ENCODE measurements at regions not wholly inside any gene's neighbourhood (a gene's known extent, or its start where the extent isn't known, plus 50 kb on each side); places are given as distances from the start of the nearest gene placed in this dataset.

DNA sequence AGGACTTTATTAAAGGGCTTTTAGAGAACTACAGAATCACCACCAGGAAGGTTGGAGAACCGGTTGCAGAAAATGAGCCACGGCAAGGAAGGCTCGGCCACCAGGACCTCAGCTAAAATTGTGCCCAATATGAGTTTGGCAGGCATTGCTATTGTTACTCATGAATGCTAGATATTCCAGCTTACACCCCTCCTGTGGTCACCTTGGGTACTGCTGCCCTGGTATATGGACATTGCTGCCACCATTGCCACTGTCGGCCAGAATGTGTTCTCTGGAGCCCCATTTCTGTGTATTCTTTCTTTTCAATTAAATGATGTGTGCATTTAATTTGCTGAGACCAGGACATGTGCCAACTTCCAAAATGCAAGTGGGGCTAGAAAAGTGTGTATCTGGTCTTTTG, 626.7 kb upstream of the BOD1L1 start:
- no peaks in the 10 kb centered on the region for H3K36me3 ChIP-seq
- no peak overlapping the region for H3K4me3 ChIP-seq
- TF ChIP-seq, protein P1, sequence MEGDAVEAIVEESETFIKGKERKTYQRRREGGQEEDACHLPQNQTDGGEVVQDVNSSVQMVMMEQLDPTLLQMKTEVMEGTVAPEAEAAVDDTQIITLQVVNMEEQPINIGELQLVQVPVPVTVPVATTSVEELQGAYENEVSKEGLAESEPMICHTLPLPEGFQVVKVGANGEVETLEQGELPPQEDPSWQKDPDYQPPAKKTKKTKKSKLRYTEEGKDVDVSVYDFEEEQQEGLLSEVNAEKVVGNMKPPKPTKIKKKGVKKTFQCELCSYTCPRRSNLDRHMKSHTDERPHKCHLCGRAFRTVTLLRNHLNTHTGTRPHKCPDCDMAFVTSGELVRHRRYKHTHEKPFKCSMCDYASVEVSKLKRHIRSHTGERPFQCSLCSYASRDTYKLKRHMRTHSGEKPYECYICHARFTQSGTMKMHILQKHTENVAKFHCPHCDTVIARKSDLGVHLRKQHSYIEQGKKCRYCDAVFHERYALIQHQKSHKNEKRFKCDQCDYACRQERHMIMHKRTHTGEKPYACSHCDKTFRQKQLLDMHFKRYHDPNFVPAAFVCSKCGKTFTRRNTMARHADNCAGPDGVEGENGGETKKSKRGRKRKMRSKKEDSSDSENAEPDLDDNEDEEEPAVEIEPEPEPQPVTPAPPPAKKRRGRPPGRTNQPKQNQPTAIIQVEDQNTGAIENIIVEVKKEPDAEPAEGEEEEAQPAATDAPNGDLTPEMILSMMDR (IDR thresholded peaks at IDR 0.05): peak; percentile 62
- ATAC-seq (peak; percentile 54 to 69), DNase-seq (peak; percentile 55)
- intact Hi-C loops (cut with DNase I): no loop called here
- no peaks in the 10 kb centered on the region for H3K27me3 ChIP-seq (ENCODE audit: low read depth)
- no peaks in the 10 kb centered on the region for H3K4me1 ChIP-seq
- H3K9me3 ChIP-seq: no peaks in the 10 kb centered on the region
- no peak overlapping the region for H3K27ac ChIP-seq

- intact Hi-C loops (cut with DNase I): no loop called here
- no peak for DNase-seq
- no peaks in the 10 kb centered on the region for H3K9me3 ChIP-seq
- H3K36me3 ChIP-seq: no peaks in the 10 kb centered on the region
- H3K4me1 ChIP-seq: no peaks in the 10 kb centered on the region
- H3K27me3 ChIP-seq (ENCODE audit: low read depth): no peaks in the 10 kb centered on the region
- no peak overlapping the region for H3K4me3 ChIP-seq
- ATAC-seq: no peak
- TF ChIP-seq, protein P1 (IDR thresholded peaks at IDR 0.05): no peak
- no peak overlapping the region for H3K27ac ChIP-seq
Measured at GRCh38 chr4:14254926-14255325, 627.4 kb upstream of the BOD1L1 start.

DNA sequence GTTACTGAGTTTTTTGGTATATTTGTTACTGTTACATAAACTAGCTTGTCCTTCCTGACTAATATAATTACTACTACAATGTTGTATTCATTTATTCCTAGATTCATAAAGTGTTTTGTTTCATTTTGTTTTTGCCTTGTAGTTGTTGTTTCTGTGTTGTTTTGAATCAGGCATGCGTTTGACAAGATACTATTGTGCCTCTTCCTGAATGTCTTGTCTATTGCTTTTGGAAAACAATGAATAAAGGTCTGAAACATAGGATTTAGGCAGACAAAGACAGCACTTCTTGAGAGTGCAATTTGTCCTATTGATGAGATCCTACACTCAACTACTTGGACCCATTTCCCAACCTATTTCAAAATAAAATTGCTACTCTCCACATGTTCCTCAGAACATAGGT, 630.4 kb upstream of the BOD1L1 start:
- Histone ChIP-seq H3K36me3 (no peaks in the 10 kb centered on the region), H3K4me3 (no peak overlapping the region), H3K4me1 (no peaks in the 10 kb centered on the region), H3K27ac (no peak overlapping the region), H3K9me3 (no peaks in the 10 kb centered on the region), H3K27me3 (ENCODE audit: low read depth) (no peaks in the 10 kb centered on the region)
- ATAC-seq (no peak), DNase-seq (no peak)
- intact Hi-C loops (cut with DNase I): no loop called here
- TF ChIP-seq, protein P1 (IDR thresholded peaks at IDR 0.05): no peak

GRCh38 chr4:14259936-14260335, 632.4 kb upstream of the BOD1L1 start:
- TF ChIP-seq, protein P1 (IDR thresholded peaks at IDR 0.05): no peak
- Histone ChIP-seq H3K27ac (no peak overlapping the region), H3K9me3 (no peaks in the 10 kb centered on the region), H3K4me1 (no peaks in the 10 kb centered on the region), H3K4me3 (no peak overlapping the region), H3K36me3 (no peaks in the 10 kb centered on the region), H3K27me3 (ENCODE audit: low read depth) (no peaks in the 10 kb centered on the region)
- DNase-seq (no peak), ATAC-seq (no peak)
- intact Hi-C loops (cut with DNase I): no loop called here

- Histone ChIP-seq H3K9me3 (no peaks in the 10 kb centered on the region), H3K27ac (no peak overlapping the region), H3K4me3 (no peak overlapping the region), H3K4me1 (no peaks in the 10 kb centered on the region), H3K27me3 (ENCODE audit: low read depth) (no peaks in the 10 kb centered on the region), H3K36me3 (no peaks in the 10 kb centered on the region)
- intact Hi-C loops (cut with DNase I): no loop called here
- no peak for DNase-seq
- TF ChIP-seq, protein P1 (IDR thresholded peaks at IDR 0.05): no peak
- no peak for ATAC-seq
Measured at GRCh38 chr4:14260591-14260990, 633.1 kb upstream of the BOD1L1 start.

- DNase-seq (no peak), ATAC-seq (no peak)
- H3K27ac ChIP-seq: no peak overlapping the region
- H3K4me3 ChIP-seq: no peak overlapping the region
- TF ChIP-seq, protein P1 (IDR thresholded peaks at IDR 0.05): no peak
- no peaks in the 10 kb centered on the region for H3K9me3 ChIP-seq
- H3K27me3 ChIP-seq (ENCODE audit: low read depth): no peaks in the 10 kb centered on the region
- H3K4me1 ChIP-seq: no peaks in the 10 kb centered on the region
- no peaks in the 10 kb centered on the region for H3K36me3 ChIP-seq
- intact Hi-C loops (cut with DNase I): no loop called here
Measured at GRCh38 chr4:14262221-14262620, 634.7 kb upstream of the BOD1L1 start.

All from lower lobe of right lung (tissue), 2 donors.